Large intestine (tissue), 3 donors: ENCODE measurements at regions not wholly inside any gene's neighbourhood (a gene's known extent, or its start where the extent isn't known, plus 50 kb on each side); places are given as distances from the start of the nearest gene placed in this dataset.

Experiments used
- DNase-seq, 2 donors: peaks; one replicate each; pipeline versions ENCODE4 v3.0.0 to v3.0.0-alpha.2; 2013
- H3K27ac ChIP-seq: one replicate; pipeline ENCODE4 v1.5.1; 2013; ENCODE audit warnings: low read length
- H3K27me3 ChIP-seq: 2 replicates; pipeline ENCODE4 v1.6.1; 2013; ENCODE audit warnings: low read length; ENCODE audit not compliant: control insufficient read depth, insufficient read depth
- H3K36me3 ChIP-seq: 2 replicates; pipeline ENCODE4 v1.6.1; 2013; ENCODE audit warnings: low read length; ENCODE audit not compliant: control insufficient read depth, insufficient read depth
- H3K4me1 ChIP-seq: one replicate; pipeline ENCODE4 v1.6.1; 2013; ENCODE audit warnings: low read length; ENCODE audit not compliant: control insufficient read depth, insufficient read depth
- H3K4me3 ChIP-seq: one replicate; pipeline ENCODE4 v1.5.1; 2013; ENCODE audit warnings: low read length
- H3K9me3 ChIP-seq: one replicate; pipeline ENCODE4 v1.6.1; 2013; ENCODE audit warnings: mild to moderate bottlenecking, low read depth, low read length, moderate library complexity; ENCODE audit not compliant: control insufficient read depth
- WGBS: methylation state at CpG from one replicate; pipeline ENCODE4 v1.1.5; 2013; ENCODE audit warnings: low lambda C conversion rate; ENCODE audit not compliant: insufficient coverage; 5-methylcytosine and 5-hydroxymethylcytosine counted together

GRCh38 chr18:72419914-72420313 is 124.2 kb downstream of the CBLN2 start:
- WGBS = no CpG with 5 or more reads among the region's 4 CpGs
- DNase-seq = no peak

GRCh38 chr18:72412927-72413326 is 131.2 kb downstream of the CBLN2 start:
- Histone ChIP-seq H3K36me3 (no peaks in the 10 kb centered on the region), H3K4me1 (no peaks in the 10 kb centered on the region), H3K4me3 (no peak overlapping the region), H3K27me3 (no peaks in the 10 kb centered on the region), H3K27ac (no peak overlapping the region), H3K9me3 (no peaks in the 10 kb centered on the region)
- WGBS = 63% methylated on average over 2 of the region's 5 CpGs
- peak in 1 of 2 donors; percentile 10 for DNase-seq

More at GRCh38 chr18:72419914-72420313, 124.2 kb downstream of the CBLN2 start:
- no peaks in the 10 kb centered on the region for H3K27me3 ChIP-seq
- no peak overlapping the region for H3K27ac ChIP-seq
- H3K4me3 ChIP-seq = no peak overlapping the region
- no peaks in the 10 kb centered on the region for H3K4me1 ChIP-seq
- no peaks in the 10 kb centered on the region for H3K36me3 ChIP-seq
- H3K9me3 ChIP-seq = no peaks in the 10 kb centered on the region

GRCh38 chr18:72411261-72411660 is 132.9 kb downstream of the CBLN2 start:
- Histone ChIP-seq H3K9me3 (no peaks in the 10 kb centered on the region), H3K27ac (no peak overlapping the region), H3K27me3 (no peaks in the 10 kb centered on the region), H3K4me1 (no peaks in the 10 kb centered on the region), H3K36me3 (no peaks in the 10 kb centered on the region), H3K4me3 (no peak overlapping the region)
- DNase-seq = no peak
- 76% methylated on average over 4 of the region's 5 CpGs for WGBS

- Histone ChIP-seq H3K27ac (no peak overlapping the region), H3K27me3 (no peaks in the 10 kb centered on the region), H3K4me3 (no peak overlapping the region), H3K9me3 (no peaks in the 10 kb centered on the region), H3K4me1 (no peaks in the 10 kb centered on the region), H3K36me3 (no peaks in the 10 kb centered on the region)
- no peak for DNase-seq
- no CpG with 5 or more reads among the region's 1 CpG for WGBS
Measured at GRCh38 chr18:72410399-72410798, 133.7 kb downstream of the CBLN2 start.

- Histone ChIP-seq H3K9me3 (no peaks in the 10 kb centered on the region), H3K4me3 (no peak overlapping the region), H3K27me3 (no peaks in the 10 kb centered on the region), H3K27ac (no peak overlapping the region), H3K4me1 (no peaks in the 10 kb centered on the region), H3K36me3 (no peaks in the 10 kb centered on the region)
- no CpG with 5 or more reads among the region's 1 CpG for WGBS
- no peak for DNase-seq
Measured at GRCh38 chr18:72409903-72410302, 134.2 kb downstream of the CBLN2 start.

GRCh38 chr18:72407048-72407447 is 137.1 kb downstream of the CBLN2 start:
- no peaks in the 10 kb centered on the region for H3K4me1 ChIP-seq
- no peak overlapping the region for H3K4me3 ChIP-seq
- WGBS = 100% methylated on average over 1 of the region's 2 CpGs
- no peak for DNase-seq
- no peaks in the 10 kb centered on the region for H3K9me3 ChIP-seq
- no peak overlapping the region for H3K27ac ChIP-seq
- H3K36me3 ChIP-seq = no peaks in the 10 kb centered on the region
- no peaks in the 10 kb centered on the region for H3K27me3 ChIP-seq

- Histone ChIP-seq H3K36me3 (no peaks in the 10 kb centered on the region), H3K4me3 (no peak overlapping the region), H3K9me3 (no peaks in the 10 kb centered on the region), H3K27me3 (no peaks in the 10 kb centered on the region), H3K27ac (no peak overlapping the region), H3K4me1 (no peaks in the 10 kb centered on the region)
- WGBS = no CpG with 5 or more reads among the region's 1 CpG
- DNase-seq = no peak
Measured at GRCh38 chr18:72391951-72392350, 152.2 kb downstream of the CBLN2 start.

- H3K4me1 ChIP-seq = no peaks in the 10 kb centered on the region
- H3K27me3 ChIP-seq = no peaks in the 10 kb centered on the region
- H3K27ac ChIP-seq = no peak overlapping the region
- no peak overlapping the region for H3K4me3 ChIP-seq
- no peaks in the 10 kb centered on the region for H3K9me3 ChIP-seq
- no peak for DNase-seq
- 100% methylated on average over 1 of the region's 4 CpGs for WGBS
- H3K36me3 ChIP-seq = no peaks in the 10 kb centered on the region
Measured at GRCh38 chr18:72391427-72391826, 152.7 kb downstream of the CBLN2 start.

GRCh38 chr18:72378016-72378415 is 166.1 kb downstream of the CBLN2 start:
- Histone ChIP-seq H3K4me3 (no peak overlapping the region), H3K9me3 (no peaks in the 10 kb centered on the region), H3K4me1 (no peaks in the 10 kb centered on the region), H3K27me3 (no peaks in the 10 kb centered on the region), H3K36me3 (no peaks in the 10 kb centered on the region), H3K27ac (no peak overlapping the region)
- WGBS = no CpG with 5 or more reads among the region's 4 CpGs
- DNase-seq = no peak

- no peaks in the 10 kb centered on the region for H3K4me1 ChIP-seq
- no peaks in the 10 kb centered on the region for H3K36me3 ChIP-seq
- DNase-seq = no peak
- WGBS = no CpG with 5 or more reads among the region's 4 CpGs
- no peaks in the 10 kb centered on the region for H3K9me3 ChIP-seq
- H3K4me3 ChIP-seq = no peak overlapping the region
- H3K27ac ChIP-seq = no peak overlapping the region
- H3K27me3 ChIP-seq = no peaks in the 10 kb centered on the region
Measured at GRCh38 chr18:72376256-72376655, 167.9 kb downstream of the CBLN2 start.

GRCh38 chr18:72375618-72376017 is 168.5 kb downstream of the CBLN2 start:
- no peaks in the 10 kb centered on the region for H3K9me3 ChIP-seq
- WGBS = no CpG with 5 or more reads among the region's 5 CpGs
- H3K27me3 ChIP-seq = no peaks in the 10 kb centered on the region
- no peaks in the 10 kb centered on the region for H3K36me3 ChIP-seq
- peak; percentile 15 to 16 for DNase-seq
- H3K27ac ChIP-seq = no peak overlapping the region
- no peak overlapping the region for H3K4me3 ChIP-seq
- no peaks in the 10 kb centered on the region for H3K4me1 ChIP-seq
